GM21737 (cell line): ENCODE measurements at regions not wholly inside any gene's neighbourhood (a gene's known extent, or its start where the extent isn't known, plus 50 kb on each side); places are given as distances from the start of the nearest gene placed in this dataset.

Experiments
- ATAC-seq: cut with Tn5 transposase; IDR thresholded peaks from one replicate; pipeline ENCODE4 v1.9.1; 2021; ENCODE audit warnings: mild to moderate bottlenecking, moderate library complexity; ENCODE audit not compliant: unreplicated experiment

DNA sequence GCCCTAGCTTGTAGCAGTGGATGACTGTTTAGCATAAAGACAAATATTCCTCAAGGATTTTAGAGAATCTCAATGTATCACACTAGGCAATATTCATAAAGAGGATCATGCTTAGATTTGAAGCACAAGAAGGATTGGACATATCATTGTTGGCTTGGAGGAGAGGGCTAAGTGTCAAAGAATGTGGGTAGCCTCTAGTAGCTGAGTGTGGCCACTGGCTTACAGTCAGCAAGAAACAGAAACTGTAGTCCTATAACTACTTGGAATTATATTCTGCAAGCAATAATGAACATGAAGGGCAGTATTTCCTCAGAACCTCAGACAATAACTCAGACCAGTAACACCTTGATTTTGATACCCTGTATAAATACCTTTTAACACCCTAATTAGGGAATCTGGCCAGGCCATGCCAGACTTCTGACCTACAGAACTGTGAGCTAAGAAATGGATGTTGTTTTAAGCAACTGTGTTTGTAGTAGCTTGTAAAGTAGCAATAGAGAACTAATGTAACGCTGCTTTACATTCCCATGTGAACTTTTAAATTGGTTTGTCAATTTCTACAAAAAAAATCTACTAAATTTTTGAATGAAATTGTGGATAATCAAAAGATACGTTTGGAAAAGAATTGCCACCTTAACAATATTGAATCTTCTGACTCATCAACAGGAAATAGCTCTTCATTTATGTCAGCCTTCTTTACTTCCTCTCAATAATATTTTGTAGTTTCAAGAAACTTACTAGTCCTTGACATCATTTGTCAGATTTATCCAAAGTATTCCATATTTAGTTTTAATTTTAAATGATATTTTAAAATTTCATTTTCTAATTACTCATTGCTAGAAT is 65.2 kb upstream of the RSPO3 start:
- no peak for ATAC-seq

DNA sequence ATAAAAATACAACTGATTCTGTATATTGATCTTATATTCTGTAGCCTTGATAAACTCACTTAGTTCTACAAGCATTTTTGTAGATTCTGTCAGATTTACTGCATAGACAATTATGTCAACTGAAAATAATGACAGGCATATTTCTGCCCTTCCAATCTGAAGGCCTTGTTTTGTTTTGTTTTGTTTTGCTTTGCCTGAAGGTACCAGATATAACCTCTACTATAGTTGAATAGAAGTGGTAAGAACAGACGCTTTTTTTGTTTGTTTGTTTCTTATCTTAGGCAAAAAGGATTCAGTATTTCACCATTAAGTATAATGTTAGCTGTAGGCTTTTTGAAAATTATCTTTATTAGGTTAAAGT is 64.6 kb upstream of the RSPO3 start:
- no peak for ATAC-seq

- ATAC-seq, result no peak
Observed at GRCh38 chr6:127058027-127058426, 60.4 kb upstream of the RSPO3 start.

GRCh38 chr6:127058936-127059335 is 59.5 kb upstream of the RSPO3 start:
- no peak for ATAC-seq
